ENCODE measurements at regions not wholly inside any gene's neighbourhood (a gene's known extent, or its start where the extent isn't known, plus 50 kb on each side); places are given as distances from the start of the nearest gene placed in this dataset.

DNA sequence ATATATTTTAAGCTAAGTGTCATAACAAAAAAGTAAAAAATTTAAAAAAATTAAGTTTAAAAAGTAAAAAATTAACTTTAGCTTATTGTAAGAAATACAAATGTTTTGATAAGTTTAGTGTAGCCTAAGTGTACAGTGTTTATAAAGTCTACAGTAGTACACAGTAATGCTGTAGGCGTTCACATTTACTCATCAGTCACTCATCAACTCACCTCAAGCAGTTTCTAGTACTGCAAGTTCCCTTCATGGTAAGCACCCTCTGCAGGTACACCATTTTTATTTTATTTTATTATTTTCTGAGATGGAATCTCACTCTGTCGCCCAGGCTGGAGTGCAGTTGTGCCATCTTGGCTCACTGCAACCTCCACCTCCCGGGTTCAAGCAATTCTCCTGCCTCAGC, 316.0 kb downstream of the FGFR2 start:
- no peak for DNase-seq

DNA sequence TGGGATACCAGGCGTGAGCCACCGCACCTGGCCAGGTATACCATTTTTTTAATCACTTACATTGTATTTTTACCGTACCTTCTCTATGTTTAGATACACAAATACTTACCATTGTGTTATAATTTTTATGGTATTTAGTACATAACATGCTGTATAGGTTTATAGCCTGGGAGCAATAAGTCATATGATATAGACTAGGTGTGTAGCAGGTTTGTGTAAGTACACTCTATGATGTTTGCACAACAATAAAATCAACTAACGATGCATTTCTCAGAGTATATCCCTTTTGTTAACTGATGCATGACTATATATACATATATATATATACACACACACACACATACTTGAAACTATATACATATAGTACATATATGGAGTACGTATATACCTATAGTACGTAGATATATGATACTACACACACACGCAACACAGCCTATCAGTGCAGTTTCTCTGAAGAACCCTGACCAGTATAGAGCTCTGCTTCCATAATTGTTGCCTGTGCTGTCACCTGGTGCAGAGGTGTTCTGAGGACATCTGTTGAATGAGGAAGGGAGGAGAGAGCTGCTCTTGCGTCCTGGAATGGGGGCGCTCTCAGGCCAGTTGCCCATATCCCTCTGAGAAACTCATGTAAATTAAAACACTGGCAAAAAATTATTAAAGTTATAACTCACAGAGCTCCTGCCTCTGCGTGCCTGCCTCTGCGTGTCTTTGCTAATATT, 315.3 kb downstream of the FGFR2 start:
- DNase-seq, result no peak

DNA sequence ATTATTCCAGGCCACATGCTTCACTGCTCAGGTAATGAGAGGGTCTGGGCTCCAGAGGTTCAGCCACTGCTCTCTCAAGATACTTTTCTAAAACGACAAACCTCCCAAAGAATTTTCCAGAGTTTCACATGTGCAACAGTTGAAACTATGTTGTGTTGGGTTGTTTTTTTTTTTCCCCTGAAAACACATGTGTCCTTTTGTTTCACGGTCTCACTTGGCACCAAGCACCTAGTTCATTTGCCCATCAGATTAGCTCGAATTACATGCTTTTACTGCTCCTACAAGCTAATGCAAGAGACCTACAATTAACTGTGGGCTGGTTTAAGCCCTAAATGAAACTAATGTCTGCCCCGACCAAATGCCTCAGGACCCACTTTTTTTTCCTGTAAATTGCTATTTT, 313.3 kb downstream of the FGFR2 start:
- DNase-seq, result no peak

DNA sequence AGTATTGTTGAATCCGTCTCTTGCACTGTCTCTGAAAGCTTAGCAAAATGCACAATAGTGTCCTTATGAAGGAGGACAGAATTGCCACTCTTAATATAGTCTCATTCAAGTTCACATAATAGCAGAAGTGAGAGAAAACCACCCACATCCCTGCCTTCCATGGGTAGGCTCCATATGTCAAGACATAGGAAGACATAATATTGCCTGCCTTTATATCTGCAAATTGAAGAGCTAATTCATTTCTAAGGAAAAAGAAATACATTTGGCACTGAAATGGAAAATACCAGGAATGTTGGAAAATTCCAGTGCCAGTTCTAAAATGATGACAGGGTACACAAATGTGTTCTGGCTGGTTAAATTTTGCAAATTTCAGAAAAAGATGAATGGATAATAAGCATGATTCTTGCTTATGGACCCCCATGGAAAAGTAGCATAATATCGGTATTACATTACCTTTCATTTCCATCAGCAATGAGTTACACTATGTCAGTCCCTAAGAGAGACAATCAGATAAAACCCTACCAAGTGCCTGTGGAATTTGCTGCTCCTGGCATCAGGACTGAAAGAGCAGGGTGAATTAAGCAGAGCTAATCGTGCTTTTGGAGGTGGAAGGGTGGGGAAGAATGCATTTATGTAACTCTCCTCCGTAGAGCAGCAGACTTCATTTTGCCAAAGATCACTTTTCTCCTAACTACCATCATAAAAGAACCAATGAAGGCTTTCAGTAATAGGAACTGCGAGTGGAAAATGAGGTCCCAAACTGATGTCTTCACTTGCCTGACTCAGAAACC, 312.6 kb downstream of the FGFR2 start:
- DNase-seq, result no peak

DNA sequence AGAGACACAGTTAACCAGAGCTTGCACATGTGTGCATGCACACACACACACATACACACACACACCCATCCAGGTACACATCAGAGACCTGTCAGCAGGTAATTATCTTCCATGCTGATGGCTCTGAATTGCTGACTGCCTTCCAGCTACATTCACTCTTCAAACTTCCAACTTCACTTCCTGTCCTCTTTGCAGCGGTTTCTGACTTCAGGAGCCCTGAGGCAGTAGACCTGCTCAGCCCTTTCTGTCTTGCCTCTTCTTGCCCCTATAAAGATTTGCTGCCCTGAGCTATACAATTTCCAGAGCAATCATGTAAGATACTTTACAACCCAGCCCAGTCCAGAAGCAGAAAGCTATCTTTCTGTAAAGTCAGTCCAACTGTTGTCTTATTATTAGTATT, 310.2 kb downstream of the FGFR2 start:
- DNase-seq, result no peak

DNA sequence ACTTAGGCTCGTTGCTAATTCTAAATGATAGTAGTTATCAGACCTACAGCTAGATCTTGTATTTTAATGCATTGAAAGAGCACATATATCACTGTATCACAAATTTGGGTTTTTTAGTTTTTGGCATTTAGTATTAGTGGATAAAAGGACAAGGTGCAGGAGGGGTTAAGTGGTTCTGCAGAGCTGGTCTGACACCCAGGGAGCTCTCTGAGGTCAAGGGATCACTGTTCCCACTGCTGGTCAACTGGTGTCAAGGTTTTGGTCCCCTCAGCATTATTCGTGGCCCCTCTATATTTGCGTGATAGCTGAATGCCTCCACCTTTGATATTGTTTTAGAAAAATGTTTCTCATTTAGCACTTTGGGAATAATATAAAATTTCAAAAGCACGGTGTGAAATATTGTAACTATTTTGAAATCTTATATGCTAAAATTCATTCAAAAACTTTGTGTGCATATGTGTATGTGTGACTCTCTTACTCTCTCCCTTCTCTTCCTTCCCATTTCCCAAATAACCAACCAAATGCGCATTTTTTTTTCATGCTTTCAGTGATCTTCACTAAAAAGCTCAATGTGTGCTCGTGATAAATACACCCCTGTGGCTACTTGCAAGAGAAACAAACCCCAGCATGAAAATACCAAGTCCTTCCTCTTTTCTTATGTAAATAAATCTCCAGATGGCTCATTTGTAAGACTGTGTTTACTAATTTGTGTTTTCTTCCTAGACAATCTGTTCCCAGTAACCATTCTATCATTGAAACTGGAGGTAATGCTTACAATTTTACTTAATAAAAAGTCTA, 309.2 kb downstream of the FGFR2 start:
- DNase-seq, result no peak

DNA sequence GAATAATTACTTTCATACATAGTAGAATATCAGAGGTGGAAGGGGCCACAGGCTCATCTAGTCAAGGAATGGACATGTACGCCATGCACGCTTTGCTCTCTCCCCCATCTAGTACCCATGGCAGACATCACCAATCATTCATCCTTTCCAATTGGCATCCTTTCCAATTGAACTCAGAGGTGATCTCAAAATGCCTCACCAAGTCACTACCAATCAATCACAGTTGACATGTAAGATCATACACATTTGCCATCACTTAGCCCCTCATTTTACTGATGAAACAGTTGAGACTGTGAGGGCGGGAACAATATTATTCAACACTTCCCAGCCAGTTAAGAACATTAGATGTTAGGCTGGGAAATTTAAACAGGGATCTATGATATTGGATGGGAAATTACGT, 308.4 kb downstream of the FGFR2 start:
- no peak for DNase-seq

DNA sequence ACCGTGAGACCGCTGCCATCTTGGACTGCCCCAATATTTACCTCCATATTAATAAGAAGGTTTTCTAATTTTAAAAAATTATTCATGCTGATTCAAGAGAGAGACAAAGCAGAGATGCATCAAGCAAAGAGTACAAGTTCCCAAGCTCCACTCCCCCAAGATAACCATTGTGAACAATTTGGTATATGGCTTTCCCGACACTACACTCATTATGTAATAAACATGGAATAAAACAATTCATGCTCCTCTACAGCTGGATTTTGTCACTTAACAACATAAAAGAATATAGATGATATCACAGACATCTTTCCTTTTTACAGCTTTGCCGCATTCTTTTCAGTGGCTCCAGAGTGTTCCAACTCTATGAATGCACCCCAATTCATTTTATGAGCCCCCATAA, 307.6 kb downstream of the FGFR2 start:
- DNase-seq, result no peak

DNA sequence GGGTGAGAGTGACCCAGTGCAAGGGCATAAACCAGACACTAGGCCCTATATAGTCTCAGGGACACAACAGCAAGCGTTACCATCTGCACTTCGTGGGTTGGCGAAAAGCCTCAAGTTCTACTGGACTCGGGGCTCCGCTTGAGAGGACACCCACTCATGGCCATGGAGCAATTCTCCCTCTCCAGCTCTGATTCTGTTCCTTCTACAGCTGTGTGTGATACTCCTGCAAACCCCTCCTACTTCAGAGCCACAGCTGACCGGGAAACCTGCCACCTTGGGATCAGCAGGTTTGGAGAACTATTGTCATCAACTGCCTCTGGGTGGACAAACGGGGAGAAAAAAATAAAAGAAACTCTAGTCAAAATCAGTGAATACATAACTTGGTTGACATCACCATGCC, 306.9 kb downstream of the FGFR2 start:
- no peak for DNase-seq

DNA sequence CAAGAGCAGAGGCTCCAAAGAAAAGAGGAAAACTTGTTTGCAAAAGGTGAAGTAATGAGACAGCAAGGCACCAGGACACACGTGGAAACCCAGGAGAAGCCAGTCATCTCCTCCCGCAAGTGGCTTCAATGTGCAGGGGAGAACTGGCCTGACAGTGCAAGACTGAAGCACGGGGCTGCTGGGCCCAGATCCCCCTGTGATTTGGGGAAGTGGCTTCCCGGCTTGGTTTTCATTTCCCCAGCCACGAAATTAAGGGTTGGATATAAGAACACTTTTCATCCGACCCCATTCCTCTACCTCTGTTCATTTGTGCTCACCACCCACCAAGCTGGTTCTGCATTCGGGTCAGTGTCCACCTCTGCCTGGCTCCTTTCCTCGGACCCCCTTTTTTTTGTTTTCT, 306.4 kb downstream of the FGFR2 start:
- no peak for DNase-seq

DNA sequence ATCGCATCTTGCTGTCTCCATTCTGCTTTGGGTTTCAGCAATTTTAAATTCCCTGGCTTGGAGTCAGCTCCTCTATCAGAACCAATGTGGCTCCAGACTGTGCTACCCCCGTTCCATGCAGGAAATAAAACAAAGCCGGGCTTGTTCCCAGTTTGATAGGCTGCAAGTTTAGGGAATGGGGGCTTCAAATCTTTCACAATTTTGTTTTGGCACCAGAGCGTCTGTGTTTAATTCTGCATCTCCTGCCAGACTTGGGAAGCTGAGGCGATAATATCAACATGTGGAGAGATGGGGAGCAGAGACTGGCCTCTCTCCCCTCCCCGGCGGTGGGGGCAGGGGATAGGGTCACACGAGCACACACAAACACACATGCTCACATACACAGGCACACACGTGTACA, 305.9 kb downstream of the FGFR2 start:
- DNase-seq, result no peak

DNA sequence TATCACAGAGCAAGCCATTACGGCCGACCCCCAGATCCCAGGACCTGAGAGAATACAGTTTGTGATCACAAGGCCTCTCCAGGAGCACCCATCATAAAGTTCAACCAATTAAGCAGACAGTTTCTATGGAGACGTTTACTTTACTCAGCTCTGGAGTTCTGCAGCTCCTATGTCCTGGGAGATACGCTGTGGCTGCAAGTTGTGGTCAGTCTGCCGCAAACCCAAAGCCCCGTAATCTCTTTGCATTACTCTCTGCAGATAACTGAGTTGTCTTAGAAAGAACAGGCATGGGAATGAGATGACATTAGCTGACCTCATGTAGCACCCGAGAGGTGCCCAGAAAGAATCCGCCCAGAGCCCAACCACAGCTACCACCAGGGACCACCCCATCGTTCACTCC, 305.1 kb downstream of the FGFR2 start:
- no peak for DNase-seq

DNA sequence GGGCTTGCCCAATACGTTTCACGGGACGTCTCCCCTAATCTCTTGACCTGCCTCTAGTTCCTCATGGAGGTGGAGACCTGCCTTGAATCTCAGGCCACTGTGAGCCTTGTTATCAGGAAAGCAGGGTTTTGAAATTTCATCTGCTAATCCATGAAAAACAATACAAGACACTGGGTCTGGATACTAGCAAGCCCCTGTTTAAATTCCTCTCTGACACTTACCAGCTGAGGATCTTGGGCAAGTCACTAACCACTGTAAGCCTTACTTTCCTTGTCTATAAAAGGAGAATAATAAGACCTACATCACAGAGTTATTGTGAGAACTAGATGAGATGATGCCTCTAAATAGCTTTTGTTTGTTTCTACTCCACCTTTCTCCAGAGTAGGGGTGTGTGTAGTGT, 303.6 kb downstream of the FGFR2 start:
- DNase-seq, result no peak

DNA sequence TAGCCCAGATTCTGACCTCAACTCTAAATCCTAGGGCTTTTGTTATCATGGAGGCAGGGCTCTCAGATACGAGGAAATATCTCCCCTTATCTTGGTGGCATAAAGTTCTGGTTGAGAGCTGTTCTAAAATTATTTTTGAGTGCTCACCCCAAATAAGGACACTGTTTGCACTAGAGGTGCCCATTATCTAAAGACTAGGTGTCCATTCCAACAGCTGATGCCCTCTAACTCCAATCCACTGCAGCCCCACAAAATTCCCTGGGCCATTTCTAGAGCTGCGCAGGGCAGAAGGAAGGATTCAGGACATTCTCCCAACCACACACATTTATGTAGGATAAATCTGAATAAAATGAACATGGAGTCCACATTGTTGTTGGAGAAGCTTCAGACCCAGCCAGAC, 301.9 kb downstream of the FGFR2 start:
- DNase-seq, result no peak

DNA sequence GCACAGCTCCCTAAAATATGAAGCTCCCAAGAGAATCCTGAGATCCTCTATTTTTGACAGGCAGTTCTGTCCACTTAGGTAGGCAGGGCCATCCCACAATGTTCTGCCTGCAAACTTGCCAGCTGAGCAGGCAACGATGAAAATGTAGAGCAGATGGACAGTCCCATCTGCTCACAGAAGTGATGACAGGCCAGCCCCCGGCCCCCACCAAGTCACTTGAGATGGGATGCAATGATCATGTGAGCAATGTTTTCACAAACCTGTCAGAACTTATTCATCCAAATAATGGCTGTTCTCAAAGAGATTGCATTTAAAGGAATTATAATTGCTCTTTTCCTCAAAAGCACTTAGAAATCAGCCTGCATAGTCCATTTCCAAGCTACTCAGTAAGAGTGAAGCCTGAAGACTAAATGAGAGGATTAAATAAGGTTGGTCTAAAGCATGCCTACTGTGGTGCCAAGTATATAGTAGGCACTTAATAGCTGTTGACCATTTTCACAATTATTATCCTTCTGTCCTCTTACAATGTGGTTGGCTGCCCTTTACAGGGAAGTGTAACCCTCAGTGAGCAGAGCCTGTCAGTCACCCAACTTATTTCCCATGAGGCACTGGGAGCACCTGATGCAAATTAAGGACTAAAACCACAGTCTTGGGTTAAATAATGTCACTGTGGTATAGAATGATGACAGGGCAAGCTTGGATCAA, 301.2 kb downstream of the FGFR2 start:
- no peak for DNase-seq

DNA sequence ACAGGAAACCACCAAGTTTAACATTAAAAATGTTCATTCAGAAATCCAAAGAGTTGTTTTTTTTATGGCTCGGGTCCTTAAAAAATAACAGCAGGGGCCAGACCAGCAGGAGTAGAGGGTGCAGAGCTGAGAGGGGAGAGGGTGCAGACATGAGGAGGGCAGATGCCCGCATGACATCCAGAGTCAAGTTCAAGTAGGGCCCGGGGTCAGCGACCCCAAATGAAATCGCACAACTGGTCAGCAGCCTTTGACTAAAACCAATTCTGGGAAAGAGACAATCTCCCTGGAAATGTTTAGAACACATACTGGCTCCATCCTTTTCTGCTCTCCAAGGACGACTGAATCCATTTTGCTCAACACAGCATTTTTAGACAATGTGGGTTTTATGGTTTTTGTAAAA, 297.5 kb downstream of the FGFR2 start:
- DNase-seq, result no peak

DNA sequence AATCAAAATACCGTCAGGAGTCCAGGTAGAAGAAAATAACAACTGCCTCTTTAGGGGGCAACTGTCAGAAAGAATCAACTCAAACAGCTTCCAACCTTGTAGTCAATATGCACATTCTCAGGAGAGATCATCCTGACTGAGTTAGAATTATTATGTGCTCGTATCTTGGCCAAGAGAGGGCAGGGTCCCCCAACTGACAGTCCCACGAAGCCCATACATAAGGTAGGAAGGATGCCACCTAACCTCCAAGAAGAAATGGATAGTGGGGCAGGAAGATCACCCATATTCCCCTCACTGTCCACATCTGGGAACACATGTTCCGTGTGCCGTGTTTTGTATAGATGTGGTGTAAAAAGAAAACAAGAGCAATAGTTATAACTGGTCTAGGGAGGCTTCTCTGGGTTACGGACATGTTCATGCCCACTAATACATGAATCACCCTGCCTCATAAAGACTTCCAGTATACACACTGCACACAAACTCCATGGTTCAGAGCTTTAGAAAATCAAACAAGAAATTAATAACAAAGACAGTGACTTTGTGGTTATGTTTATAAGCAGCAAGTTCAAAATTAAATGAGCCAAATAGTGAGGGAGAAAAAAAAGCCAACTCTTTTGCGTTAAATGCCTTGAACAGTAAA, 295.6 kb downstream of the FGFR2 start:
- DNase-seq, result no peak

DNA sequence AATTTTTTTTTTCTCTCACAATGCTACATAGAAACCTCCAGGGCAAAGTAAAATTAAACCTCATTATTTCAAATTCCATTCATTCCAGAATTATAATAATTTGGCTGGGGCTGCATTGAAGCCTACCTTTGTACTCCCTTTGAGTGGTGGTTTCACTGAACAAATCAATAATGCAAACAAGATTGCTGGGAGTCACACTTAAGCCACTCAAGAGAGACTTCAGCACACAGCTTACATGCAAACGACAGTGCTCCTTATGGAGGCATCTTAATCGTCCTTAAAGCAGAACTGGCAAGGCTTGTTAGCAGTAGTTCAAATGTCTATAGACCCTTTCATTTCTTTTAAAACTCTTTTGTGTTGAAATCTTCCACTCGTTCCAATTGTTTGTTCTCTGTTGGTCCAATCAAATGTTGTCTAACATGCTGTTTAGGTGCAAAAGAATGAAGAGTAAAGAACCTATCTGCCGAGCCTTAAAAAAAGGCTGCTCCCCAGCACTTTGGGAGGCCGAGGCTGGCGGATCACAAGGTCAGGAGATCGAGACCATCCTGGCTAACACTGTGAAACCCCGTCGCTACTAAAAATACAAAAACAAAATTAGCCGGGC, 294.9 kb downstream of the FGFR2 start:
- DNase-seq, result no peak

DNA sequence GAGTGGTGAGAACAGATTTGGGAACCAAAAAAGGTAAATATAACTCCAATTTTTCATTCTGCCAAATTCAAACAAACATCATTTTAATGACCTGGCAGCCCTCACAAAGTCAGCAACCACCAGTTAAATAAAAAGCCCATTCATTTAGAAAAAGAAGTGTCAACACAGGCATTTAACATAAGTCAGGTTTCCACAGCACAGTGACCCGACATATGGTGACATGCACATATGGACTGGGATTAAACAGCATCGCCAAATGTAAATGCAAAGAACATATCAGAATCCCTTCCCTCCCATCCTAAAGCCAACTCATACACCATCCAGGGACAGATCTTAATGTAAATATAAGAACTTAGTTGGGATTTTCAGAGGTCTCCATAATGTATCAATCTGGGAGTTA, 293.2 kb downstream of the FGFR2 start:
- no peak for DNase-seq

DNA sequence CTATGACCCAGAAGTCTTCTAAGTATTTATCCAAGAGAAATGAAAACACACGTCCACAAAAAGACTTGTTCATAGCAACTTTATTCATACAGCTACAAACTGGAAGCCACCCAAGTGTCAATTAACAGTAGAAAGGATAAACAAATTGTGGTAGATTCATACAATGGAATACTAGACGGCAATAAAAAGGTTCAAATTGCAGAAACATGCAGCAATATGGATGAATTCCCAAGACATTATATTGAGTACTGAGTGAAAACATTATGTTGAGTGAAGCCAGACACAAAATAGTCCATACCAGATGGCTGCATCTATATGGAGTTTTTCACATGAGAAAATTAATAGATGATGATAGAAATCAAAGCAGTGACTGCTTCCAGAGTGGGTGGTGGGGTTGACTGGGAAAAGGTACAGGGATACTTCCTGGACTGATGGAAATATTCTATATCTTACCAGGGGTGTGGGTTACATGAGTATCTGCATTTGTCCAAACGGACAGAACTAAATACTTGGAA, 292.0 kb downstream of the FGFR2 start:
- DNase-seq, result no peak

DNA sequence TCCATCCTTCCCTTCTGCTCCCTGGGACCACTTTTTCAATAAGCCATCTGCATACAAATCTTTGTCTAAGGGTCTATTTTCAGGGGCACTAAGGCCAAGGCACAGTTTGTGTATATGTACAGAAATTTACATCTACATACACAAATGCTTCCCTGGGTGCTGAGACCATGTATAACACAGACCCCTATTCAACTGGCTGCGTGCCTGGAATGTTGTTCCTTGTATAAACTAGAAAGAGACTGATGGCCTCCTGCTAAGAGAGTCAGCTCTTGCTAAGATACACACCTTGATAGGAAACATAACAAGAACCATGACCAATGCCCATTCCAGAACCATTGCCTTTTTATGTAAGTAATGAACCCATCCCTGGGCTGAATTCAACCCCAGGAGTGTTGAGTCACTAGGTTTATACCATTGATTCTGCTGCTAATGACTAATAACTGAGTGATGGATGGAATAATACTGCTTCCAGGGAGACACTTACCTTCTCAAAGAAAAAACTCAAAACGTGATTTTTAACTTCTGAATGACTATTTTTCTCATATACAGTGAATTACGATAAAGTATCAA, 290.7 kb downstream of the FGFR2 start:
- DNase-seq, result no peak

DNA sequence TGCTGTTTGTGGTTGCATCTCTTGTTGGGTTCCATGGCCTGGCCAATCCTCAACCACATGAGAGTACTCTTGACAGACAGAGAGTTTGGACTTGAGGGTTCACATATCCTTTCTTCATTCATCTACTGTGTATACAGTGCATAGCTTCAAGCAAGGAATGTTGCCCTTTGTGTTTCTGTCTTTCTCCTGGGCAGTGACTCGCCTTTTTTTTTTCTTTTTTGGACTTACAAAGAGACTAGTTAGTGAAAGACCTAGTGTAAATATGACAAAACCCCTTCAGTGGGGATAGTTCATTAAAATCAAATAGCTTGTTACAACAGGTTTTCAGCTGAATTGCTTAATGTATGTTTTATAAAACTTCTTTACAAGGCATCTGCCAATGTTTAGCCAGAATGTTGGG, 290.2 kb downstream of the FGFR2 start:
- DNase-seq, result no peak
